ENCODE measurements at regions not wholly inside any gene's neighbourhood (a gene's known extent, or its start where the extent isn't known, plus 50 kb on each side); places are given as distances from the start of the nearest gene placed in this dataset.

DNA sequence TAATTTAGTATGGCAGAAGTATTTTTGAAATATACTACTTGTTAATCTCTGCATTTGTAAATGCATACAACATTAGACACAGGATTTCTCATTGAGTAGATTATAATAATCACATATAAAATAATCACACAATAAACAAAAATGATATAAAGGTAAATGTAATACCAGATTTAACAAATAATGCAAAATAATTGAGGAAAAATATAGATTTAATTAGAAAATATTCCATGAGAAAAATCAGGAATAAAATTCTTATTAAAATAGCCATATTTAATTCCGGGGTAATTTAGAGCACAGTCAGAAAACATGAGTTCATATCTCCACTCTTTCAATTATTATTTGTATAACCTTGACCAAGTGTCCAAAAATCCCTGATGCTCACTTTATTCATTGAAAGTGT lies 385.9 kb upstream of the SYT4 start:
- no peaks in the 10 kb centered on the region for H3K36me3 ChIP-seq
- TF ChIP-seq EP300 (IDR thresholded peaks at IDR 0.05) (no peak), POLR2A (IDR thresholded peaks at IDR 0.05) (no peak), POLR2AphosphoS5 (IDR thresholded peaks at IDR 0.05) (no peak)
- TF ChIP-seq, protein P1, sequence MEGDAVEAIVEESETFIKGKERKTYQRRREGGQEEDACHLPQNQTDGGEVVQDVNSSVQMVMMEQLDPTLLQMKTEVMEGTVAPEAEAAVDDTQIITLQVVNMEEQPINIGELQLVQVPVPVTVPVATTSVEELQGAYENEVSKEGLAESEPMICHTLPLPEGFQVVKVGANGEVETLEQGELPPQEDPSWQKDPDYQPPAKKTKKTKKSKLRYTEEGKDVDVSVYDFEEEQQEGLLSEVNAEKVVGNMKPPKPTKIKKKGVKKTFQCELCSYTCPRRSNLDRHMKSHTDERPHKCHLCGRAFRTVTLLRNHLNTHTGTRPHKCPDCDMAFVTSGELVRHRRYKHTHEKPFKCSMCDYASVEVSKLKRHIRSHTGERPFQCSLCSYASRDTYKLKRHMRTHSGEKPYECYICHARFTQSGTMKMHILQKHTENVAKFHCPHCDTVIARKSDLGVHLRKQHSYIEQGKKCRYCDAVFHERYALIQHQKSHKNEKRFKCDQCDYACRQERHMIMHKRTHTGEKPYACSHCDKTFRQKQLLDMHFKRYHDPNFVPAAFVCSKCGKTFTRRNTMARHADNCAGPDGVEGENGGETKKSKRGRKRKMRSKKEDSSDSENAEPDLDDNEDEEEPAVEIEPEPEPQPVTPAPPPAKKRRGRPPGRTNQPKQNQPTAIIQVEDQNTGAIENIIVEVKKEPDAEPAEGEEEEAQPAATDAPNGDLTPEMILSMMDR (IDR thresholded peaks at IDR 0.05) = no peak
- no peaks in the 10 kb centered on the region for H3K9me3 ChIP-seq
- H3K27ac ChIP-seq = no peak overlapping the region
- H3K4me3 ChIP-seq = no peak overlapping the region
- ATAC-seq = no peak
- H3K4me1 ChIP-seq = no peaks in the 10 kb centered on the region
- WGBS, 2 donors (ENCODE audit: low coverage in 1 of 2) = 93 to 100% methylated on average over 1 of the region's 1 CpG
- no peaks in the 10 kb centered on the region for H3K27me3 ChIP-seq

DNA sequence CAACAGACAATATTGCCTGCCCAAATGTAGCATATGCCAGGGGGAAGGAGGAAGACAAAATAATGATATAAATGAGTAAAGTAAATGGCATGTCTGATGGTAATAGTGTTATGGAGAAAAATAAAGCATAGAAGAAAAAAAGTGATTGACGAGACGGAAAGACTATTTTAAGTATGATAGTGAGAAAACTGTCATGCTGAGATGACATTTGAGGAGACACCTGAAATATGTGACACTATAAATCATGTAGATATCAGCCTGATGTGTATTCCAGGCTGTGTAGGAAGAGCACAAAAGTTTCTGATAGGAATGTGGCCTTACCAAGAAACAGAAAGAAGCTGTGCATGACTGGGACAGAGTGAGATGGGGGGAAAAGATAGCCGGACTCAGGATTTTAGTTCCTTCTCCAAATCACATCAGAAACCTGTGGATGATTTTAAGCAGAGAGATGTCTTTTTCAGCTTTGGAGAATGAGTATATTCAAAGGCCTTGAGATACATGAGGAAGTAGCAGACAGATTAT lies 387.3 kb upstream of the SYT4 start:
- 51 to 63% methylated on average over 3 of the region's 3 CpGs for WGBS, 2 donors (ENCODE audit: low coverage in 1 of 2)
- ATAC-seq = no peak
- H3K4me1 ChIP-seq = no peaks in the 10 kb centered on the region

DNA sequence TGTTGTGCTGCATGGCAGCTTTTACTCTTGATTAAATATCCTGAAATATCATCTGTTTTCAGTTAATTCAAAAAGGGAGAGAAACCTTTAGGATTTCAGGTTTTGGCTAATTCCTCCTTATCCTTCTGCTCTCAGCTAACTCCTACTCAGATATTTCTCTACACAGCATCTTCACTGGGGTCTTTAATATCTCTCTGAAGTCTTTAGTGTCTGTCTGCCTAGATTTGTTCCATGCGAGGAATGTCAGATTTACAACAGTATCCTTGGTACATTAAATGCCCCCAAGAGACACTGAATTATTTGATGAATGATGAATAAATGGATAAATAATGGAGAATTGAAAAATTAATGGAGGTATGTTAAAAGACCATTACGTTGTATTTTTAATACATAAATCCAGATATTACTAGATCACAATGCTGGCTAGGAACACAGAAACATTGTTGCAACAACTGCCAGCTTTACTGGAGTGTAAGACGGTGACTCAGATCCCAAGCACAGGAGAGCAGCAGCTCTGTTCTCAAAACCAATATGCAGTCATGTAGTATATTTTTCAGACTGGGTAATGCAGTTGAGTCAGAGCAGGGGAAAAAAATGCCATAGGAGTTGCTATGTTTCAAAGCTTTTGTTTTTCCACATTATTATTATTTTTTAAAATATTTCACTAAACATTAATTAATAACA lies 388.0 kb upstream of the SYT4 start:
- Histone ChIP-seq H3K27me3 (no peaks in the 10 kb centered on the region), H3K4me1 (no peaks in the 10 kb centered on the region), H3K36me3 (no peaks in the 10 kb centered on the region), H3K4me3 (no peak overlapping the region), H3K9me3 (no peaks in the 10 kb centered on the region), H3K27ac (no peak overlapping the region)
- TF ChIP-seq, protein P1 (IDR thresholded peaks at IDR 0.05) = no peak
- TF ChIP-seq POLR2A (IDR thresholded peaks at IDR 0.05) (no peak), EP300 (IDR thresholded peaks at IDR 0.05) (no peak), POLR2AphosphoS5 (IDR thresholded peaks at IDR 0.05) (no peak)
- no peak for ATAC-seq
- 28 to 46% methylated on average over 2 to 3 of the region's 3 CpGs for WGBS, 2 donors (ENCODE audit: low coverage in 1 of 2)

More for the DNA sequence above, 387.3 kb upstream of the SYT4 start:
- Histone ChIP-seq H3K36me3 (no peaks in the 10 kb centered on the region), H3K27ac (no peak overlapping the region), H3K9me3 (no peaks in the 10 kb centered on the region), H3K27me3 (no peaks in the 10 kb centered on the region), H3K4me3 (no peak overlapping the region)
- no peak for TF ChIP-seq POLR2A (IDR thresholded peaks at IDR 0.05)
- TF ChIP-seq, protein P1 (IDR thresholded peaks at IDR 0.05) = no peak
- no peak for TF ChIP-seq POLR2AphosphoS5 (IDR thresholded peaks at IDR 0.05)
- no peak for TF ChIP-seq EP300 (IDR thresholded peaks at IDR 0.05)

DNA sequence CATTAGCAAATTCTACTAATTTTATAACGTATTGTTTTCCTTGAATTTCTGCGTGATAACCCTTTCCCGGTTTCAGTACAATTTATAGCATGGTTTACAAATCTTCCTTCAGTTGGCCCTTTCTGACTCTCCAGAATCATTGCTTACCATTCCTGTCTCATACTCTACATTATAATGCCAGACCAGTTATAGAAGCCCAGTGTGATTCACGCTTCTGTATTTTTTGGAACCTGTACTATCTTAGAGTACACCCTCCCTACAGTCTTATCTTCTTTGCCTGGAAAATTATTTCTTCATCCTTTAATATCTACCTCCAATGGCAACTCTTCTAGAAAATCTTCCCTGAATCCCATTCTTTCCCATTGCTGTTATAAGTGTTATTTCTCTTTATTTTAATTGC lies 391.6 kb upstream of the SYT4 start:
- H3K4me1 ChIP-seq = no peaks in the 10 kb centered on the region
- no peaks in the 10 kb centered on the region for H3K36me3 ChIP-seq
- WGBS, 2 donors (ENCODE audit: low coverage in 1 of 2) = 91 to 92% methylated on average over 4 of the region's 4 CpGs
- TF ChIP-seq, protein P1 (IDR thresholded peaks at IDR 0.05) = no peak
- TF ChIP-seq POLR2AphosphoS5 (IDR thresholded peaks at IDR 0.05) (no peak), POLR2A (IDR thresholded peaks at IDR 0.05) (no peak), EP300 (IDR thresholded peaks at IDR 0.05) (no peak)
- ATAC-seq = no peak
- no peak overlapping the region for H3K4me3 ChIP-seq
- no peaks in the 10 kb centered on the region for H3K9me3 ChIP-seq
- no peaks in the 10 kb centered on the region for H3K27me3 ChIP-seq
- H3K27ac ChIP-seq = no peak overlapping the region

DNA sequence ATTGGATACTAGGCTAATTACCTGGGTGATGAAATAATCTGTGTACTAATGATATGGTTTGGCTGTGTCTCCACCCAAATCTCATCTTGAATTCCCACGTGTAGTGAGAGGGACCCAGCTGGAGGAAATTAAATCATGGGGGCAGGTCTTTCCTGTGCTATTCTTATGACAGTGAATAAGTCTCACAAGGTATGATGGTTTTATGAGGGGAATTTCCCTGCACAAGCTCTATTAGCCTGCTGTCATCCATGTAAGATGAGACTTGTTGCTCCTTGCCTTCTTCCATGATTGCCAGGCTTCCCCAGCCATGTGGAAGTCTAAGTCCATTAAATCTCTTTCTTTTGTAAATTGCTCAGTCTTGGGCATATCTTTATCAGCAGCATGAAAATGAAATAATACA lies 394.1 kb upstream of the SYT4 start:
- no peaks in the 10 kb centered on the region for H3K9me3 ChIP-seq
- 38 to 55% methylated on average over 1 of the region's 1 CpG for WGBS, 2 donors (ENCODE audit: low coverage in 1 of 2)

More for the DNA sequence above, 394.1 kb upstream of the SYT4 start:
- Histone ChIP-seq H3K4me1 (no peaks in the 10 kb centered on the region), H3K4me3 (no peak overlapping the region), H3K27ac (no peak overlapping the region), H3K27me3 (no peaks in the 10 kb centered on the region), H3K36me3 (no peaks in the 10 kb centered on the region)
- TF ChIP-seq EP300 (IDR thresholded peaks at IDR 0.05) (no peak), POLR2AphosphoS5 (IDR thresholded peaks at IDR 0.05) (no peak), POLR2A (IDR thresholded peaks at IDR 0.05) (no peak)
- TF ChIP-seq, protein P1 (IDR thresholded peaks at IDR 0.05) = no peak
- no peak for ATAC-seq

Data from gastroesophageal sphincter (tissue), 4 donors.